ENCODE measurements at regions not wholly inside any gene's neighbourhood (a gene's known extent, or its start where the extent isn't known, plus 50 kb on each side); places are given as distances from the start of the nearest gene placed in this dataset.

DNA sequence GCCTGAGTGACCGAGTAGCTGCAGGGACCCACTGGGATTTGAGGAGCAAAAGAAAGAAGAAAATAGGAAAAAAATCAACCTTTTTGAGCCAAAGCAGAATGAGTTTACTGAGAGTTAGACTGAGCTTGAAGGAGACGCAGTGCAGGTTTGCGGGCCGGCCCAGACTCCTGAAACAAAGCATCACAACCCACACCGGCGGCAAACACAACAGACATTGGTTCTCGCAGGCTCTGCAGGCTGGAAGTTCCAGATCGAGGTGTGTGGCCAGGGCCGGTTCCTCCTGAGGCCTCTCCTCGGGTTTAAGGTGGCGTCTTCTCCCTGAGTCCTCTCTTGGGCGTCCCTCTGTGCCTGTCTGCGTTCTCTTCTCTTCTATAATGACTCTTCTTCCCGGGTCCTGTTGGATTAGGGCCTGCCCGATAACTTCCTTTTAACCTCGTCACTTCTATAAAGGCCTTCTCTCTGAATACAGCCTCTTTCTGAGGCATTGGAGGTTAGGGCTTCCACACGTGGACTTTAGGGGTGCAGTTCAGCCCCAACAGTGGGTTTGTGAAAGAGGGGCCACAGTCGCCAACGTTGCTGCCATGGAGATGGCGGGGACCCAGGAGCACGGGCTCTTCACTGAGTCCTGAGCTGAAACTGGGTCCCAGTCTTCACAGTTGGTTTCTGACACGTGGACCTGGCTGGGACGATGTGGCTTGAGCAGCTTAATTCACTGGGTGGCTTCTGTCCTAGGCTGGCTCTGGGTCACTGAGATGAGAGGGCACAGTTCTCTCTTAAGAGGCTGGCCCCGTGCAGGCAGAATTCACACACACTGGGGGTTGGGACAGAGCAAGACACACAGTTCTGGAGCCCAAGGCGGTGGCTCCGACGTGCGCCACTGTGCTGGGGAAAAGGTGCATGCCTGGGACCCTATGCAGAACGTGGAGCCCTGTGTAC lies 1047.7 kb downstream of the BRD1 start:
- TF ChIP-seq, protein P1, sequence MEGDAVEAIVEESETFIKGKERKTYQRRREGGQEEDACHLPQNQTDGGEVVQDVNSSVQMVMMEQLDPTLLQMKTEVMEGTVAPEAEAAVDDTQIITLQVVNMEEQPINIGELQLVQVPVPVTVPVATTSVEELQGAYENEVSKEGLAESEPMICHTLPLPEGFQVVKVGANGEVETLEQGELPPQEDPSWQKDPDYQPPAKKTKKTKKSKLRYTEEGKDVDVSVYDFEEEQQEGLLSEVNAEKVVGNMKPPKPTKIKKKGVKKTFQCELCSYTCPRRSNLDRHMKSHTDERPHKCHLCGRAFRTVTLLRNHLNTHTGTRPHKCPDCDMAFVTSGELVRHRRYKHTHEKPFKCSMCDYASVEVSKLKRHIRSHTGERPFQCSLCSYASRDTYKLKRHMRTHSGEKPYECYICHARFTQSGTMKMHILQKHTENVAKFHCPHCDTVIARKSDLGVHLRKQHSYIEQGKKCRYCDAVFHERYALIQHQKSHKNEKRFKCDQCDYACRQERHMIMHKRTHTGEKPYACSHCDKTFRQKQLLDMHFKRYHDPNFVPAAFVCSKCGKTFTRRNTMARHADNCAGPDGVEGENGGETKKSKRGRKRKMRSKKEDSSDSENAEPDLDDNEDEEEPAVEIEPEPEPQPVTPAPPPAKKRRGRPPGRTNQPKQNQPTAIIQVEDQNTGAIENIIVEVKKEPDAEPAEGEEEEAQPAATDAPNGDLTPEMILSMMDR (IDR thresholded peaks at IDR 0.05) = no peak
- TF ChIP-seq EZH2 (IDR thresholded peaks at IDR 0.05; ENCODE audit: borderline replicate concordance, insufficient read depth, low read depth, low read length, poor library complexity, severe bottlenecking) = no peak
